HFFc6 (cell line): ENCODE measurements at regions not wholly inside any gene's neighbourhood (a gene's known extent, or its start where the extent isn't known, plus 50 kb on each side); places are given as distances from the start of the nearest gene placed in this dataset.
A peak's percentile ranks its signal among the peaks of the same experiment; 100 is the strongest.
"Not testable (repeated sequence)": the region's sequence is repeated elsewhere in the genome, so short reads cannot be mapped to it uniquely, and the experiment has no call there.

Experiments used
- DNase-seq: peaks from one replicate; pipeline ENCODE4 v3.0.0-alpha.2; 2018
- H3K27ac Mint-ChIP-seq: 2 replicates; pipeline ENCODE4 v1.8.0; 2020; ENCODE audit warnings: mild to moderate bottlenecking, mixed read lengths
- H3K27me3 Mint-ChIP-seq: 2 replicates; pipeline ENCODE4 v1.8.0; 2021; ENCODE audit warnings: mild to moderate bottlenecking, moderate library complexity, mixed read lengths; ENCODE audit not compliant: insufficient read depth
- H3K36me3 Mint-ChIP-seq: 2 replicates; pipeline ENCODE4 v1.8.0; 2021; ENCODE audit warnings: low read depth, mixed read lengths
- H3K4me1 Mint-ChIP-seq: 2 replicates; pipeline ENCODE4 v1.8.0; 2020; ENCODE audit warnings: low read depth, mixed read lengths
- H3K4me3 Mint-ChIP-seq: 2 replicates; pipeline ENCODE4 v1.8.0; 2020; ENCODE audit warnings: mild to moderate bottlenecking, moderate library complexity, mixed read lengths
- H3K9me3 Mint-ChIP-seq: 2 replicates; pipeline ENCODE4 v1.8.0; 2020; ENCODE audit warnings: mild to moderate bottlenecking, mixed read lengths

GRCh38 chr16:88233621-88234420 lies 148.9 kb upstream of the ZNF469 start:
- peak overlapping the region; percentile 68 for H3K27ac Mint-ChIP-seq
- not testable (repeated sequence) for H3K27me3 Mint-ChIP-seq, H3K36me3 Mint-ChIP-seq, H3K9me3 Mint-ChIP-seq, DNase-seq, H3K4me3 Mint-ChIP-seq
- H3K4me1 Mint-ChIP-seq = peaks cover 30% of the 10 kb centered on the region

- H3K36me3 Mint-ChIP-seq, DNase-seq, H3K27me3 Mint-ChIP-seq, H3K9me3 Mint-ChIP-seq: not testable (repeated sequence)
- H3K27ac Mint-ChIP-seq = peak overlapping the region; percentile 68
- peak overlapping the region; percentile 36; the same call in 1 of the 2 replicates for H3K4me3 Mint-ChIP-seq
- peaks cover 30% of the 10 kb centered on the region for H3K4me1 Mint-ChIP-seq
Measured at GRCh38 chr16:88234421-88235271, 148.1 kb upstream of the ZNF469 start.

DNA sequence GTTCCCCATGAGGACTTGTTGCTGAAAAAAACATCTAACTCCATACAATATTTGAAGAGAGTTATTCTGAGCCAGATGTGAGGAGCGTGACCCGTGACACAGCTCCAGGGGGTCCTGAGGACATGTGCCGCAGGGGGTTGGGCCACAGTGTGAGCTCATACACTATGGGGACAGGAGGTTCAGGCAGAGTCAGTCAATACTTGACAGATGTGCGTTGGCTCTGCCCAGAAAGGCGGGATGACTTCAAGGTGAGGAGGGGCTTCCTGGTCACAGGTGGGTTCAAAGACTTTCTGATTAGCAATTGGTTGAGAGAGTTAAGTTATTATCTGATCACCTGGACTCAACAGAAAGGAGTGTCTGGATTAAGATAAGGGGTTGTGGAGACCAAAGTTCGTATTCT lies 147.1 kb upstream of the ZNF469 start:
- not testable (repeated sequence) for H3K4me3 Mint-ChIP-seq, H3K9me3 Mint-ChIP-seq, H3K27ac Mint-ChIP-seq, H3K36me3 Mint-ChIP-seq, DNase-seq, H3K27me3 Mint-ChIP-seq
- H3K4me1 Mint-ChIP-seq = peaks cover 39% of the 10 kb centered on the region

DNA sequence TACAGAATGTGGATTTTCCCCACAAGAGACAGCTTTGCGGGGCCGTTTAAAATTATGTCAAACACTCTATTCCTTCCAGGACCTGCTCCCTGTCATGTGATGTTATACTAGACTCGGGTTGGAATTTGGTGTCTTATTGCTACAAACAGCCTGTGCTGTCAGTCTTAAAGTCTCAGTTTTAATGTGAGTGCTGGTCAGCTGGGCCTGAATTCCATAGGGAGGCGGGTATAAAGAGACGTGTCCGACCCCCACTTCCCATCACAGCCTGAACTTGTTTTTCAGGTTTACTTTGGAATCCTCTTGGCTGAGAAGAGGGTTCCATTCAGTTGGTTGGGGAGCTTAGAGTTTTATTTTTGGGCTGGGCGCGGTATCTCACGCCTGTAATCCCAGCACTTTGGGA lies 146.5 kb upstream of the ZNF469 start:
- not testable (repeated sequence) for H3K27ac Mint-ChIP-seq, H3K36me3 Mint-ChIP-seq, H3K4me3 Mint-ChIP-seq, H3K9me3 Mint-ChIP-seq, H3K27me3 Mint-ChIP-seq, DNase-seq
- peaks cover 39% of the 10 kb centered on the region for H3K4me1 Mint-ChIP-seq

DNA sequence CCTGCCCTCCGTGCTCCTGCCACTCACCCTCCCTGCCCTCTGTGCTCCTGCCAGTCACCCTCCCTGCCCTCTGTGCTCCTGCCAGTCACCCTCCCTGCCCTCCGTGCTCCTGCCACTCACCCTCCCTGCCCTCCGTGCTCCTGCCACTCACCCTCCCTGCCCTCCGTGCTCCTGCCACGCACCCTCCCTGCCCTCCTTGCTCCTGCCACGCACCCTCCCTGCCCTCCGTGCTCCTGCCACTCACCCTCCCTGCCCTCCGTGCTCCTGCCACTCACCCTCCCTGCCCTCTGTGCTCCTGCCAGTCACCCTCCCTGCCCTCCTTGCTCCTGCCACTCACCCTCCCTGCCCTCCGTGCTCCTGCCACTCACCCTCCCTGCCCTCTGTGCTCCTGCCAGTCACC lies 145.4 kb upstream of the ZNF469 start:
- H3K27me3 Mint-ChIP-seq, H3K4me3 Mint-ChIP-seq, DNase-seq, H3K9me3 Mint-ChIP-seq, H3K27ac Mint-ChIP-seq, H3K36me3 Mint-ChIP-seq: not testable (repeated sequence)
- peaks cover 39% of the 10 kb centered on the region for H3K4me1 Mint-ChIP-seq

- H3K4me3 Mint-ChIP-seq, H3K27me3 Mint-ChIP-seq, H3K9me3 Mint-ChIP-seq, DNase-seq, H3K36me3 Mint-ChIP-seq: not testable (repeated sequence)
- H3K4me1 Mint-ChIP-seq = peaks cover 39% of the 10 kb centered on the region
- peak overlapping the region; percentile 72 for H3K27ac Mint-ChIP-seq
Measured at GRCh38 chr16:88237761-88238415, 144.9 kb upstream of the ZNF469 start.

- Mint-ChIP-seq H3K4me3 (peak overlapping the region; percentile 37), H3K4me1 (peaks cover 39% of the 10 kb centered on the region)
- peak; percentile 98 for DNase-seq
Measured at GRCh38 chr16:88238732-88239274, 144.0 kb upstream of the ZNF469 start.

GRCh38 chr16:88240118-88240517 lies 142.6 kb upstream of the ZNF469 start:
- Mint-ChIP-seq H3K4me1 (peaks cover 30% of the 10 kb centered on the region), H3K27ac (peak overlapping the region; percentile 91), H3K4me3 (peak overlapping the region; percentile 66)
- H3K36me3 Mint-ChIP-seq, H3K27me3 Mint-ChIP-seq, H3K9me3 Mint-ChIP-seq: not testable (repeated sequence)
- peak; percentile 86 for DNase-seq

More at GRCh38 chr16:88238732-88239274, 144.0 kb upstream of the ZNF469 start:
- not testable (repeated sequence) for H3K27me3 Mint-ChIP-seq, H3K36me3 Mint-ChIP-seq, H3K9me3 Mint-ChIP-seq
- peak overlapping the region; percentile 75 for H3K27ac Mint-ChIP-seq

DNA sequence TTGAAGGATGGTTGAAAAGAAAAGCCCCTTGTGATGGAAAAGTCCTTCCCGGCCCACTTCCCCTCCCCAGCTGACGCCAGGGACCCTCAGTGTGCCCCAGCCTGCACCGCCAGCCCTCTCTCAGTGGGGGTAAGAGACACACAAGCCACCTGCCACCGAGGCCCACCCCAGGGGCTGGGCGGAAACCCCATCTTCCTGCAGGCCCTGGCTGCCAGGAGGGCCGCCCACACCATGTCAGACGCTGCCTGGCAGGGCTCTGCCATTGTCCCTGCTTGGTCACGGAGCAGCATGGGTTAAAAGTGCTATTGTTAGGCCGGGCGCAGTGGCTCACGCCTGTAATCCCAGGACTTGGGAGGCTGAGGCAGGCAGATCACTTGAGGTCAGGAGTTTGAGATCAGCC lies 142.0 kb upstream of the ZNF469 start:
- H3K36me3 Mint-ChIP-seq, H3K9me3 Mint-ChIP-seq, H3K4me3 Mint-ChIP-seq, DNase-seq, H3K27me3 Mint-ChIP-seq: not testable (repeated sequence)
- Mint-ChIP-seq H3K4me1 (peaks cover 24% of the 10 kb centered on the region), H3K27ac (0 out of 2 replicates have a peak overlapping the region, but pooled peaks have one; percentile 16)
